ENCODE measurements at regions not wholly inside any gene's neighbourhood (a gene's known extent, or its start where the extent isn't known, plus 50 kb on each side); places are given as distances from the start of the nearest gene placed in this dataset.

- no peak for DNase-seq
Observed at GRCh38 chr20:39853050-39853449, 836.0 kb downstream of the MAFB start.

- DNase-seq: no peak
Observed at GRCh38 chr20:39851459-39851858, 837.6 kb downstream of the MAFB start.

DNA sequence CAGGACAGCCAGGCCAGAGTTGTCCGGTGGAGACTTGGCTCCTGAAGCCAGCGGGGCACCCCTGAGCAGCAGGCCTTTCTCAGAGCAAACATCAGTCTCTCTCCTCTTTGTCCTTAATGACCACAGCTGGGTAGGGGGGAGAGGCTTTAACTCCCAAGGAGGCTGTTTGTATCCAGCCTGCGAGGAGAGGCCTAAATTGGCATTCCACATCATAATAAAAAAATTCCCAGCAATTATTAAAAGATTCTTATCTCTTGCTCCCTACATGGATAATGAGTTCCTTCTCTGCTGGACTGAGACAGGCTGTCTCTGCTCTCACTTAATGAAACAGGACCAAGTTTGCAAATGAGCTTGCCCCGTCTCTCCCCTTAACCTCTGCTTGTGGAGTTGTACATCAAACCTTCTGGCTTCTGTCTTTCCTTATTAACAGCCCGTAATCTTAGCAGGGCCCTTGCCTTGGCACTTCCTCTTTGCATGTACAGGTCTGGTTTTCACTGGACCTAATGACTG lies 838.2 kb downstream of the MAFB start:
- no peak for DNase-seq

DNA sequence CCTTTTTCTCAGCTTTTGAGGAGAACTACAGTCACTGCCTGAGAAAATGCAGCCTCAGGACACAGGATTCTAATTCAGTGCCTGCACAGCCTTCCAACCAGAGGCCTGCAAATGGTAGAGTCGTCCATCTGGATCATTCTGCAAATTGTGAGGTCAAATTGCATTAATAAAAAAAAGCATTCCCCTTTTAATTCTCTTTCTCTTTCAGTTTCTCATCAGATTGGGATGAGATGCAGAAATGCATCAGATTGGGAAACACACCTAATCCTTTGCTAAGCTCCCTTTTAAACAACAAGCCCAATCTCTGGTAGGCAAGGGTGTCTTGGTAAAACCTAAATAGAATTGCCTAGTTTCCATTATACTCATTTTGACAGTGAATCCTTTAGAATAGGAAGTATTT lies 838.8 kb downstream of the MAFB start:
- no peak for DNase-seq

- no peak for DNase-seq
Observed at GRCh38 chr20:39849664-39850063, 839.4 kb downstream of the MAFB start.

DNA sequence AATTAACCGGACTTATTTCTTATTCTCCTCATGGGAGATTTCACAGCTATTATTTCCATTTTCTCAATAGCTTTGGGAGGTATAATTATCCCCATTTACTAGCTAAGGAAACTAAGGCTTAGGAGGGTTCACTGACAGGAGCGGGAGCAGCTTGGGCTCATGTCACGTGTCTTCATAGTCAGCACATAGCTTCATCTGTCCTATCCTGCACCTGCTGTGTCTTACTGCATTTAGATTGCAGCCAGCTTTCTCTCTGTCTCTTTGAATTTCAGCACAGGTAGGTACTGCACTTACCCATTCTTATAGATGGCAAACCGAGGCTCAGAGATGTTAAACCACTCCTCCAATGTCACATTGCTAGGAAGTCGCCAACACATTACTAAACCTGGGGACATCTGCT lies 839.9 kb downstream of the MAFB start:
- no peak for DNase-seq

DNA sequence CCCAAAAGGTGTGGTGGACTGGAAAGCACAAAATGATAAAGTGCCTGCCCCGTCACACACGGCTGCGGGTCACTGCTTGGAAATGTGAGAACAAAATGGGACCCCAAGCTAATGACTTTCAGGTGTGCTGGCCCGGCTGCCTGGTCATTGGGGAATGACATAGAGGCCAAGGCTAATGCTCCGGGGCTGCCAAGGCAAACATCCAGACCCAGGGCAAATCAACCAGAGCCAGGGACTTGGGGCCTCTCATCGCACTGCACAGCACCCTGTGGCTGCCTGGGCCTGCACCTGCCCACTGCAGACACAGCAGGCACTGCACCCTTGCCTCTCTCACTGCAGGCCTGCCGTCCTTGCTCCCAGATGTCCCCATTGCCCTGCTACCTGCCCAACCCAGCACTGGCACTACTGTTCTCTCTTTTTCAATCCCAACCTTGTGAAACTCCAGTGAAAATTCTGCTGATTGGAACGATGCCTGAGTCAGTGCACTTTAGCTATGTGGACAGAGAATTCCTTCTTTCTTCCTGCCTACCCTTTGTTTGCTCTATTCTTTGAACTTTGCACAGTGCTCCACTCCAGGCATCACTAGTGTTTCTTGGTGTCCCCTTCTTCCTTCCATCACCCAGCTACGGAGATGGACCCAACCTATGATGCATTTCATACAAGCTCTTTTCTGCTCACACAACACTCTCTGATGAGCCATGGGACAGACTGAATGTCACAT lies 849.5 kb downstream of the MAFB start:
- no peak for DNase-seq

DNA sequence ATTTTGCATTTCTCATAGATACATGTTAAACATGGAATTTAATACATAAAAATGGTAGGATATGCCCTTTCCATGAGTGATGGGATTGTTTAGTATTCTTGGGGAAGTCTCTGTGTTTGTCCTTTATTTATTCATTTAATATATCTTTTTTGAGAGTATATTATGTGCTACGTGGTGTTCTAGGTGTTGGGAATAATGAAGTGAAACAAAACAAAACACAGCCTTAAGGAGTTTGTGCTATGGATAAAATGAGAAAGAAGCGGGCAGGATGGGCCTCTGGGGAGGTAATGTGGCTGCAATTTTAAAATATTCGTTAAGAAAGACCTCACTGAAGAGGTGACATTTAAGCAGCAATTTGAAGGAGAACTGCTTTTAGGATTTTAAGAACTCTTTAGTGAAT lies 851.5 kb downstream of the MAFB start:
- DNase-seq: no peak

DNA sequence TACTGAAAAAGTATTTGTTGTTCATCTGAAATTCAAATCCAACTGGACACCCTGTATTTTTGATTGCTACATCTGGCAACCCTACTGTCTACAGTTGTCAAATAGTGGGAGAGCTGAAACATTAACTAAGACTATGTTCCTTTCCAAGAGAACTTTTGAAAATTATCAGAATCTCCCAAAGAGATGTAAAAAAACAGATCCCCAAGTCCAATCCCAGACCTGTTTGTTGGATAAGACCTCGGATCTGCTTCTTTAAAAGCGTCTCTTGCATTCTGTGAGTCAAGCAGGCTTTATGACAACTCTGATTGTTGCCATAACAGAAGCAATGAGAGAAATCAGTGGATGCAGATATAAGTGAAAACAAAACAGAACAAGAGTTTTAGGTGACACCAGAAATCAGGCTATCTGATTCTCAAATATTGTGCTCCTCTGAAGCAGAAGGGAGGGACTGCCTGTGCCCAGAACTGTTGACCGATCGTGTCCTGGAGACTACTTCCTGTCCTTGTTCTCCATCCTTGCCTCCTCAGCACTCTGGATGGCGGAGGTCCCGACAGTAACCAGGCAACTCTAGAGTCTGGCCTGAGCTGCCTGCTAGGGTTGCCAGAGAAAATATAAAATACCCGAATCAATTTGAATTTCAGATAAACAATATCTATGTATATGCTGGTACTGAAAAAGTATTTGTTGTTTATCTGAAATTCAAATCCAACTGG lies 853.8 kb downstream of the MAFB start:
- DNase-seq: no peak

GRCh38 chr20:39830903-39831302 lies 858.1 kb downstream of the MAFB start:
- no peak for DNase-seq

GRCh38 chr20:39829661-39830060 lies 859.4 kb downstream of the MAFB start:
- DNase-seq: no peak

GRCh38 chr20:39829256-39829655 lies 859.8 kb downstream of the MAFB start:
- no peak for DNase-seq

DNA sequence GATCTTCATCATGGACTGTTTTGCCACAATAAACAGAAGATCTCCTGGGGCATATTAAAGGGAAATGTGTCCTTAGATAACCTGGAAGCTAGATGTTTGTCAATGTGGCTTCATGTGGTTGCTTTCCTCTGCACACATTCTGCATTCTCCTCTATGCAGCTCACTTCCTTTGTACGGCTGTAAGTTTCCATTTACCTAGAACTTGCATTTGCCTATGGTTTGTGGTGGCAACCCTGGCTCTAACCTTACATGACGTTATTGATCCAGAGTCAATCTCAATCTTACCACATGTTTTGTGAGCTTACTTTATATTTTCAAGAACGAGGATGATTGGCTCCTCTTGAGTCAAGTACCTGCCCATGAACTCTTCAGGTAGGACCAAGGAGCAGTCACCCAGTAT lies 863.1 kb downstream of the MAFB start:
- DNase-seq: no peak

DNA sequence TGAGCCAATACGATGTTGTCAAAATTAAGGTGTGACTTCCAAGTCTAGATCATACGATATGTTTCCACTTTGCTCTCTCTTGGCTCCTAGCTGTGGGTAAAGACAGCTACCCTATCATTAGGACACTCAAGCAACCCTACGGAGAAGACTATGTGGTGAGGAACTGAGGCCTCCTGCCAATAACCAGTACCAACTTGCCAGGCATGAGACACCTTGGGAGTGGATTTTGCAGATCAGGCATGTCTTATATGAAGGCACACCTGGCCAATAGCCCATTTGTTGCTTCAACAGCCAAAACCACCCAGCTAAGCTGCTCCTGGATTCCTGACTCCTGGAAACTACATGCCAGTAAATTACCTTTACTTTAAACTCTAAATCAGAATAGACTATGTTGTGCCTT lies 863.4 kb downstream of the DHX35 start:
- no peak for DNase-seq

DNA sequence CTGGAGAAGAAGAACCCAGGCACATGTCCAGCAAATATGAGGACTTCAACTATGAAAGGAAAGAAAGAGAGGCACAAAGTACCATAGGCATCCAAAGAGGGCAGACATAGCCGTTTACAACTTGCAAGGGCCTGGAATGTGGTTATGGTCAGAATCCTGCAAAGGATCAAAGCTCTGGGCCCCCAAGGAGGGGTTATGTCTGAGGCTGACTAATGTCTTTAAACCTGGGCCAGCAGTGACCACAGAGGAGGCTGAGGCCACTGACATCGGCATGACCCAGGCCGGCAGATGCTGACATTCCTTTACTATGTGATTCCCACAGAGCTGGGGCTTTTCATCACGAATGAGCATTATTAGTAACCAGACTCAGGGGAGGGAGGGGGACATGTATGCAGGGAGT lies 861.1 kb downstream of the DHX35 start:
- no peak for DNase-seq

GRCh38 chr20:39822667-39823066 lies 860.5 kb downstream of the DHX35 start:
- no peak for DNase-seq

- DNase-seq: no peak
Observed at GRCh38 chr20:39813190-39813829, 851.2 kb downstream of the DHX35 start.

GRCh38 chr20:39812116-39812515 lies 850.0 kb downstream of the DHX35 start:
- DNase-seq: no peak

DNA sequence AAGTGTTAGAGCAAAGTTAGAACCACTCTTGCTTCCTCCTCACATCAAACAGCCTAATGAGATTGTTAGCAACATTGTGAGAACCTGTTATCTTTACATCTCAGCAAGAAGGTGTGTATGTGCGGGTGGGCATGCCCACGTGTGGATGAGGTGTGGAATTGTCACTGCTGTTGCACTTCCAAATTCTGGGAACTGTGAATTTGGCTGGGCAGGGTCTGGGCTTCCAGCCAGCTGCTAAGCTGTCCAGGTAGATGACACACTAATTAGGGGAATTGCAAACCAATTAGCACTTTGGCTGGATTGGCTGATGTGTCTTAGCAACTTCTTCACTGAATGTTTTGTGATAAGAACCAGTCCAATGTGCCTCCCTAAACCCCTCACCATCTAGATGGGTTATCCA lies 848.2 kb downstream of the DHX35 start:
- no peak for DNase-seq

- no peak for DNase-seq
Observed at GRCh38 chr20:39808613-39809012, 846.5 kb downstream of the DHX35 start.

DNA sequence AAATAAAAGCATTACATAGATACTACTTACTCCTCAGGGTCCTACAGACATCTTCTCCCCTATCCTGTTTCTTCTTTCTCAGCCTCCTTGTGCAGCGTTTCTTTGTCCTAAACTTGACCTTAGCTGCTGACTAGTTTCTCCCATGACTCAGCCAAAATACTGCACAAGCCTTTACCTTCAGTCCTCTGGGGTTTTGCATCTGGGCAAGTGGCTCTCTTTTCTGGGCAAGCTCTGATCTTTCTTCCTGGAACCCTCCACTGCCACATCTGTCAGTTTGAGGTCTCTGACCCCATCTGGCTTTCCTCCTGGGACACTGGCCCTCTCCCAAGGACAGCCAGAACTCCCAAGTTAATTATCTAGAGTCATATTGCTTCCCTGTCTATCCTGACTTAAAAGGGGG lies 838.4 kb downstream of the DHX35 start:
- DNase-seq: no peak

GRCh38 chr20:39800111-39800510 lies 838.0 kb downstream of the DHX35 start:
- DNase-seq: no peak

DNA sequence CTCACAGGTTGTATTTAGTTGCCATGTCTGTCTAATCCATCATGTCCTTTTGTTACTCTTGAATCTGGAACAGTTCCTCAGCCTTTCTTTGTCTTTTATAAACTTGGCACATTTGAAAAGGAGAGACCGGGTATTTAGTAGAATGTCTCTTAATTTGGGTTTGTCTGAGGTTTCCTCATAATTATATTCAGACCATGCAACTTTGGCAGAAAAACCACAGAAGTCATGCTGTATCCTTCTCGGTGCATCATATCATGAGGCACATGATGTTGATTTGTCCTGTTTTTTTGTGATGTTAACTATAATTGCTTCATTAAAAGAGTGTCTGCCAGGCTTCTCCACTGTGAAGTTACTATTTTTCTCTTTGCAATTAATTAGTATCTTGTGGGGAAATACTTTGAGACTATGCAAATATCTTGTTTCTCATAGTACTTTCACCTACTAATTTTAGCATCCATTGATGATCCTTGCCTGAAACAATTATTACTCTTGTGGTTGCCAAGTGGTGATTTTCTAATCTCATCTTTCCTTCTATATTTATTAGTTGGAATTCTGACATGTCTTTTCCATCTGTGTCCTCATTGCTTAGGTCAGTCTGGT lies 837.3 kb downstream of the DHX35 start:
- DNase-seq: no peak
